ENCODE measurements at regions not wholly inside any gene's neighbourhood (a gene's known extent, or its start where the extent isn't known, plus 50 kb on each side); places are given as distances from the start of the nearest gene placed in this dataset.
"Not testable (repeated sequence)": the region's sequence is repeated elsewhere in the genome, so short reads cannot be mapped to it uniquely, and the experiment has no call there.

- TF ChIP-seq CTCF (IDR thresholded peaks at IDR 0.05): no peak
- Mint-ChIP-seq H3K27me3 (ENCODE audit: insufficient read depth) (no peaks in the 10 kb centered on the region; the same call in 1 of the 2 replicates), H3K27ac (no peak overlapping the region), H3K4me3 (no peak overlapping the region), H3K36me3 (ENCODE audit: low read depth) (no peaks in the 10 kb centered on the region), H3K9me3 (peaks cover 28% of the 10 kb centered on the region), H3K4me1 (ENCODE audit: low read depth) (no peaks in the 10 kb centered on the region)
- DNase-seq: no peak
Observed at GRCh38 chr12:86407620-86408208, 151.5 kb upstream of the MGAT4C start.

- no peak overlapping the region for H3K4me3 Mint-ChIP-seq
Observed at GRCh38 chr12:86389949-86390348, 133.8 kb upstream of the MGAT4C start.

GRCh38 chr12:86387591-86388145 lies 131.5 kb upstream of the MGAT4C start:
- H3K4me1 Mint-ChIP-seq (ENCODE audit: low read depth): no peaks in the 10 kb centered on the region
- no peak for TF ChIP-seq CTCF (IDR thresholded peaks at IDR 0.05)
- H3K4me3 Mint-ChIP-seq: no peak overlapping the region
- H3K27ac Mint-ChIP-seq: no peak overlapping the region
- H3K27me3 Mint-ChIP-seq (ENCODE audit: insufficient read depth): no peaks in the 10 kb centered on the region
- no peaks in the 10 kb centered on the region for H3K36me3 Mint-ChIP-seq (ENCODE audit: low read depth)
- DNase-seq: no peak
- peaks cover 32% of the 10 kb centered on the region for H3K9me3 Mint-ChIP-seq

More at GRCh38 chr12:86389949-86390348, 133.8 kb upstream of the MGAT4C start:
- H3K9me3 Mint-ChIP-seq: peaks cover 19% of the 10 kb centered on the region
- H3K27ac Mint-ChIP-seq: no peak overlapping the region
- DNase-seq: no peak
- H3K27me3 Mint-ChIP-seq (ENCODE audit: insufficient read depth): no peaks in the 10 kb centered on the region
- no peaks in the 10 kb centered on the region for H3K36me3 Mint-ChIP-seq (ENCODE audit: low read depth)
- H3K4me1 Mint-ChIP-seq (ENCODE audit: low read depth): no peaks in the 10 kb centered on the region
- no peak for TF ChIP-seq CTCF (IDR thresholded peaks at IDR 0.05)

GRCh38 chr12:86383759-86384158 lies 127.6 kb upstream of the MGAT4C start:
- not testable (repeated sequence) for H3K4me3 Mint-ChIP-seq; H3K27ac Mint-ChIP-seq; DNase-seq; H3K36me3 Mint-ChIP-seq (ENCODE audit: low read depth); H3K27me3 Mint-ChIP-seq (ENCODE audit: insufficient read depth); H3K4me1 Mint-ChIP-seq (ENCODE audit: low read depth)
- H3K9me3 Mint-ChIP-seq: peaks cover 32% of the 10 kb centered on the region

- Mint-ChIP-seq H3K36me3 (ENCODE audit: low read depth) (0 out of 2 replicates have a peak, but pooled peaks cover 4% of the 10 kb centered on the region), H3K27me3 (ENCODE audit: insufficient read depth) (no peaks in the 10 kb centered on the region), H3K4me3 (no peak overlapping the region), H3K9me3 (peaks cover 45% of the 10 kb centered on the region), H3K27ac (no peak overlapping the region), H3K4me1 (ENCODE audit: low read depth) (no peaks in the 10 kb centered on the region)
- TF ChIP-seq CTCF (IDR thresholded peaks at IDR 0.05): no peak
- no peak for DNase-seq
Observed at GRCh38 chr12:86379337-86379736, 123.1 kb upstream of the MGAT4C start.

GRCh38 chr12:86376052-86376451 lies 119.9 kb upstream of the MGAT4C start:
- no peaks in the 10 kb centered on the region for H3K4me1 Mint-ChIP-seq (ENCODE audit: low read depth)
- H3K36me3 Mint-ChIP-seq (ENCODE audit: low read depth): no peaks in the 10 kb centered on the region
- no peak for TF ChIP-seq CTCF (IDR thresholded peaks at IDR 0.05)
- no peak for DNase-seq
- no peaks in the 10 kb centered on the region for H3K27me3 Mint-ChIP-seq (ENCODE audit: insufficient read depth)
- H3K9me3 Mint-ChIP-seq: peaks cover 26% of the 10 kb centered on the region
- H3K4me3 Mint-ChIP-seq: no peak overlapping the region
- H3K27ac Mint-ChIP-seq: no peak overlapping the region
